BLaER1 treated with 17β-estradiol and CSF1 and Interleukin-3, amounts not matched to agents 10 nM and 100 nM (cell line): ENCODE measurements at regions not wholly inside any gene's neighbourhood (a gene's known extent, or its start where the extent isn't known, plus 50 kb on each side); places are given as distances from the start of the nearest gene placed in this dataset.

Experiments
- H3K27ac ChIP-seq, 11 experiments: shearing (Covaris generic); formaldehyde crosslinking; 2 replicates each; pipeline ENCODE4 v1.8.1; 2022
- H3K27me3 ChIP-seq, 11 experiments: shearing (Covaris generic); formaldehyde crosslinking; 2 replicates each; pipeline ENCODE4 v1.8.1; 2022
- H3K36me3 ChIP-seq, 11 experiments: shearing (Covaris generic); formaldehyde crosslinking; 2 replicates each; pipeline ENCODE4 v1.8.1; 2022
- H3K4me1 ChIP-seq, 10 experiments: shearing (Covaris generic); formaldehyde crosslinking; 2 replicates each; pipeline ENCODE4 v1.8.1; 2022
- H3K4me2 ChIP-seq, 11 experiments: shearing (Covaris generic); formaldehyde crosslinking; 2 replicates each; pipeline ENCODE4 v1.8.1; 2022
- H3K4me3 ChIP-seq, 10 experiments: shearing (Covaris generic); formaldehyde crosslinking; 2 replicates each; pipeline ENCODE4 v1.8.1; 2022
- H3K9ac ChIP-seq, 11 experiments: shearing (Covaris generic); formaldehyde crosslinking; 2 replicates each; pipeline ENCODE4 v1.8.1; 2022
- H3K9me3 ChIP-seq, 11 experiments: shearing (Covaris generic); formaldehyde crosslinking; replicated peaks in 1 of 11; 2 replicates each; pipeline ENCODE4 v1.8.1; 2022
- H4K20me1 ChIP-seq, 11 experiments: shearing (Covaris generic); formaldehyde crosslinking; 2 replicates each; pipeline ENCODE4 v1.8.1; 2022
- Cebpa-rat ChIP-seq, 11 experiments: shearing (Covaris generic); IDR thresholded peaks; 2 replicates each; pipeline ENCODE4 v1.8.1; 2022

DNA sequence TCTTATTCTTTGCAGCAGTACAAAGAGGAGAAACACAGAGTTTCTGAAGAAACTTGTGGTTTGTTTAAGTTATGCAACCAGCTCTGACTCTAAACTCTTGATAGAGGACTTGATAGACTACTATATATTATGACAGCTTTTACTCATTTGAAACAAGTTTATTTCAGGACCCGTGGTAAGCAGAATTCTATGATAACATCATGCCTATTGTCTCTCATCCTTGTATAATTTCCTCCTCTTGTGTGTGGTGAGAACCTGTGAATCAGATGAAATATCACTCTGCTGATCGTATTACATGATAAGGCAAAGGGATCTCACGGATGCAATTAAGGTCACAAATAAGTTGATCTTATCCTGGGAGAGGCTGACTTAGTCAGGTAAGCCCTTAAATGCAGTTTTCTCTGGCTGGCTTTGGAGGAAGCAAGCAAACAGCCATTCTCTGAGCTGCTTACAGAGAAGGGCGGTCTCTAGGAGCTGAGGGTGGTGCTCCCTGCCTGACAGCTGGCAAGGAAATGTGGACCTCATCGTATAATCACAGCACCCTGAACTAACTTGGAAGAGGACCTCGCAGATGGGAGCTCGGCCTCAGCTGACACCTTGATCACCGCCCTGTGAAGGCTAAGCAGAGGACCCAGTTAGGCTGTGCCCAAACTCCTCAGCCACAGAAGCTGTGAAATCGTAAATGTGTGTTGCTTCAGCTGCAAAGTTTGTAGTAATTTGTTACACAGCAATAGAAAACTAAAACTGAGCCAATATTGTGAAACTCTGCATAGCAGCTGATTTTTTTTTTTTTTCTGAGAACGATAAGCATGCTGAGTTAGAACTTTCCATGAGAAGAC lies 151.1 kb upstream of the DPT start:
- TF ChIP-seq Cebpa-rat (IDR thresholded peaks at IDR 0.05) = no peak
- H3K4me3 ChIP-seq = no peak overlapping the region
- H4K20me1 ChIP-seq = no peaks in the 10 kb centered on the region
- peaks cover 0 to 6% (median 0%) of the 10 kb centered on the region in 11 experiments; a peak in 1 of 22 replicates for H3K9me3 ChIP-seq
- no peaks in the 10 kb centered on the region for H3K27me3 ChIP-seq
- H3K4me1 ChIP-seq = no peaks in the 10 kb centered on the region
- no peaks in the 10 kb centered on the region for H3K36me3 ChIP-seq
- H3K4me2 ChIP-seq = no peak overlapping the region
- no peak overlapping the region for H3K27ac ChIP-seq
- H3K9ac ChIP-seq = no peak overlapping the region

DNA sequence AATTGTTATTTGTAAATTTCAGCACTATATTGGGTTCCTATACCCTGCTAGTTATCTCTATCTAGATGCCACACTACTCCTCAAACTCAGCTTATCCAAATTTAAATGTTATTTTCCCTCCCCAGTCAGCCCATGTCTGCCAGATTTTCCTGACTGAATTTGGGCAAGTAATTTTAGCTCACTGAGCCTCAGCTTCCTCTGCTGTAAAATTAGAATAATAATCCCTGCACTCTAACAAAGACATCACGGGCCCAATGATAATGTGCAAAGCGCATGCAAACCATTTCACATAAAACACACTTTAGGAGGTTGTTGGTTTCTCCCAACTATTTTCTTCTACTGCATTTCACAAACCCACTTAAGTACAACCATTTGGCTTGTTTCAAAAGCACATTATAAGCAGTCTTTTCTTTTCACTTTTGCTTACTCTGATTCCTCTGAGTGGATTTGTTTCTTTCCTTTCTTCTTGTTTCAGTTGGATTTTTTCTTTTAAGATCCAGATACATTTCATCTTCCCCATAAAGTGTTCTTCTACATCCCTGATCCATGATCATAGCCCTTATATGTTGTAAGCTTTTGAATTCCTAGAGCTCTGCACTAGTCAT lies 152.8 kb upstream of the DPT start:
- no peak overlapping the region for H3K9ac ChIP-seq

DNA sequence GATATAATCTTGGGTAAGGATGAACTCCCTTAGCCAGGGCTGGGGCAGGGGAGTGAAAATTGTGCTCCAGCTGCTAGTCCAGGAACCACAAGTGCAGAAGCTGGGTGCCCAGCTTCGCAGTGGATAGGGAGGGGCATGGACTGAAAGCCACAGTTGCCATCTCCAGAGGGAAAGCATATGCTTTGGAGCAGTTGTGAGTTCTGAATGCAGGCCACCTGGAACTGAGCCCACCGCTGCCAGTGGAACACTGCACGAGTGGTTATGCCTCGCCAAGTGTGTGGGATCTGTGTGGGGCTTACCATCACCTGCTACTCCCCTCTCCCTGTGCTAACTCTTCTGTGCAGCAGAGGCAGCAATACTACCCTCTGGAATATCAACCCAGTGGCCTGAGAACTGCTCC lies 158.4 kb upstream of the DPT start:
- no peak overlapping the region for H3K27ac ChIP-seq
- H3K9me3 ChIP-seq = peaks cover 0 to 11% (median 5%) of the 10 kb centered on the region in 11 experiments; a peak in 2 of 22 replicates
- no peaks in the 10 kb centered on the region for H4K20me1 ChIP-seq
- H3K9ac ChIP-seq = no peak overlapping the region
- H3K27me3 ChIP-seq = no peaks in the 10 kb centered on the region
- H3K4me2 ChIP-seq = no peak overlapping the region
- TF ChIP-seq Cebpa-rat (IDR thresholded peaks at IDR 0.05) = no peak
- H3K4me1 ChIP-seq = no peaks in the 10 kb centered on the region
- H3K4me3 ChIP-seq = no peak overlapping the region
- no peaks in the 10 kb centered on the region for H3K36me3 ChIP-seq

More for the DNA sequence above, 152.8 kb upstream of the DPT start:
- no peak for TF ChIP-seq Cebpa-rat (IDR thresholded peaks at IDR 0.05)
- Histone ChIP-seq H3K4me2 (no peak overlapping the region), H3K36me3 (no peaks in the 10 kb centered on the region), H4K20me1 (no peaks in the 10 kb centered on the region), H3K27ac (no peak overlapping the region), H3K27me3 (no peaks in the 10 kb centered on the region), H3K4me1 (no peaks in the 10 kb centered on the region), H3K9me3 (peaks cover 0 to 6% (median 0%) of the 10 kb centered on the region in 11 experiments; a peak in 1 of 22 replicates), H3K4me3 (no peak overlapping the region)

DNA sequence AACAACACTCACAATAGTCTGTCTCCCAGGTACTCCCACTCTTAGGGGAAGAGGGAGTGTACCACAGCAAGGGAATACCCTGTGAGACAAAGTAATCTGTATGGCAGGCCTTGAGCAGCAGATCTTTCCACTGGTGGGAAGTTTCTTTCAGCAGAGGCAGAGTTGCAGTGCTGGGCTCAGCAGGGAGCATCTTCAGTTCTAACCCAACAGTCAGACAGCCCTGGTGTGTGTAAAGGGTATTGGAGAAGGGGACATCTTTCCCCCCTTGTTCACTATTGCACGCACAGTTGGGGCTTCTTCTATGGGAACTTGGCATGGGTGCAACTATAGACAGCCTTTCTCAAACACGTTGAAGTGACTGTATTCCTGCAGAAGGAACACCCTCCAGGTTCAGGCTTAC lies 159.4 kb upstream of the DPT start:
- H4K20me1 ChIP-seq = no peaks in the 10 kb centered on the region
- H3K27me3 ChIP-seq = no peaks in the 10 kb centered on the region
- no peak overlapping the region for H3K4me2 ChIP-seq
- H3K27ac ChIP-seq = no peak overlapping the region
- no peaks in the 10 kb centered on the region for H3K4me1 ChIP-seq
- no peak overlapping the region for H3K9ac ChIP-seq
- no peak overlapping the region for H3K4me3 ChIP-seq
- no peaks in the 10 kb centered on the region for H3K36me3 ChIP-seq
- TF ChIP-seq Cebpa-rat (IDR thresholded peaks at IDR 0.05) = no peak
- H3K9me3 ChIP-seq = peaks cover 0 to 11% (median 5%) of the 10 kb centered on the region in 11 experiments; a peak in 2 of 22 replicates

DNA sequence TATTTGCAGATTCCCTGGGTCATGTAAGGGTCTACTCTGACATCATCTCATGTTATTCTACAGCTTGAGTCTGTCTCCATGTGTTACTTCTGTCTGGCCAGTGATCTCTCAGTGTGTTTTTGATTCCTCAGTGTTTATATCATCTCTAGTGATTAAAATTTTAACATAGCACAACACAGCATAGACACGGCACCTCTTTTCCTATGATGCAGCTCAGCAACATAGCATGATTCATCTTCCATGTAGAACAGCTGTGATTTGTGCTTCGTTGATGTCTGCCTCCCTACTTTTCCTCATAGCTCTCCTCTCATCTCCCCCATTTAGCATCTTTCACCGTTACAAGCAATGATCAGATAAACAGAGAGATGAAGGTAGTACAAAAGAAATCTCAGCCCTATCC lies 163.9 kb upstream of the DPT start:
- Histone ChIP-seq H3K4me3 (no peak overlapping the region), H3K4me2 (no peak overlapping the region), H3K27me3 (no peaks in the 10 kb centered on the region), H4K20me1 (no peaks in the 10 kb centered on the region), H3K27ac (no peak overlapping the region), H3K4me1 (no peaks in the 10 kb centered on the region), H3K9ac (no peak overlapping the region), H3K36me3 (no peaks in the 10 kb centered on the region), H3K9me3 (peaks cover 0 to 11% (median 0%) of the 10 kb centered on the region in 11 experiments; a peak in 1 of 22 replicates)
- TF ChIP-seq Cebpa-rat (IDR thresholded peaks at IDR 0.05) = no peak

DNA sequence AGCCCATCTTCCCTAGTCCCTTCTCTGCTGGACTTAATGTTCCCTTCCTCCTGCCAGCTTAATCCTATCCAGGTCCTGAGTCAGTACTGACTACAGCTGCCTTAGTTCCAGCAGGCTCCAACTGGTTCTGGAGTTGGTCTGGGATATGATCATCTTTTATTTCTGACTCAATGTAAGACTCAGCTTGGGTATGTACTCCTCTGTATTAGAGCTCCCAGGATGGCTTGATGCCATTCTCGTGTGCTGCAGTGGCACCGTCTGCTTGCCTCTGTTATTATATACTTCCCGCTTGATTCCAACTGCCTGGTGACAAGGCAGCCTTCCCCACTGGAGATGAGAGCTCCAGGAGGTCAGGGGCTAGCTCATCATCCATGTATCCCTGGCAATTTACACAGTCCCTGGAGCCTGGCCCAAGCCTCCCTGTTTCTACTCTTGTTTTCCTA lies 164.4 kb upstream of the DPT start:
- Histone ChIP-seq H3K36me3 (no peaks in the 10 kb centered on the region), H3K27ac (no peak overlapping the region)
- TF ChIP-seq Cebpa-rat (IDR thresholded peaks at IDR 0.05) = no peak

DNA sequence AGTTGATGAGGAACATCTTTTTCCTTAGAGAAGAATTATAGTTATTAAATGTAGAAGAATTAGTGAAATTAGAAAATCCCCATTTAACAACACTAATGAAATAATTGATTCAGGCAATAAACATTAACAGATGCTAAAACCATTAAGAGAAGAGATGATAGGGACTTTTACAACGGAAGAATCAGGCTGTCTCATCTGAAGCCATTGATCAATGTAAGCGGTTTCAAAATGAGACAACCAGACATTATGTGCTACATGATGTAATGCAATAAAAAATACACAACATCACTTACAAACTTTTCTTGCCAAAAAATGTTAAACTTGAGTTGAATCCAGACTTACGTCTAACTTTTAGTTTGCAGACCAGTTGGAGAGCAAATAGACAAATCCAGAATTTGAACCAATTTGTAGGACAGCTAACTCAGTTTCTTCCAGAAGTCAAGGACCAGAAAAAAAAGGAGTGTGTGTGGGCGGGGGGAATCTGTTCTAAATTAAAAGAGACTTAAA lies 165.4 kb upstream of the DPT start:
- no peak overlapping the region for H3K4me3 ChIP-seq
- no peak for TF ChIP-seq Cebpa-rat (IDR thresholded peaks at IDR 0.05)
- no peaks in the 10 kb centered on the region for H3K36me3 ChIP-seq
- H3K27ac ChIP-seq = no peak overlapping the region
- H3K9ac ChIP-seq = no peak overlapping the region
- H3K27me3 ChIP-seq = no peaks in the 10 kb centered on the region
- no peaks in the 10 kb centered on the region for H4K20me1 ChIP-seq
- no peaks in the 10 kb centered on the region for H3K4me1 ChIP-seq
- H3K9me3 ChIP-seq = no peaks in the 10 kb centered on the region
- no peak overlapping the region for H3K4me2 ChIP-seq

More for the DNA sequence above, 164.4 kb upstream of the DPT start:
- no peak overlapping the region for H3K9ac ChIP-seq
- no peak overlapping the region for H3K4me3 ChIP-seq
- H3K9me3 ChIP-seq = peaks cover 0 to 6% (median 0%) of the 10 kb centered on the region in 11 experiments; a peak in 1 of 22 replicates
- H3K4me1 ChIP-seq = no peaks in the 10 kb centered on the region
- no peaks in the 10 kb centered on the region for H4K20me1 ChIP-seq
- H3K27me3 ChIP-seq = no peaks in the 10 kb centered on the region
- no peak overlapping the region for H3K4me2 ChIP-seq

DNA sequence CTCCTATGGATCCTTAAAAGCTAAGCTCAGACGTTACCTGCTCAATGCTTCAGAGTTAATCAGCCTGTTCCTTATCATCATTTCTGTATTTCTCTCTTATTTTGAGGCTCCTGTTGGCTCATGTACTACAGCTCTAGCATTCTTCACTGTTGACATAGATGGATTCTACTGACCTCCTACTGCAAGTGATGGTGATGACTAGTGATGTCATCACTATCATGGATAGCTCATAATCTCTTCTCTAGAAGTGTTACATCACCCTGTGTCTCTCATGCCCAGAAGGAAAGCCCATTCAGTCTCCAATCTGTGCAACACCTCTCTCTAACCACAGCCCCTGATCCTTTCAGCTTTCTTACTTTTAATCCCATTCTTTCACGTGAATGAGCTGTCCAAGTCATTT lies 168.2 kb upstream of the DPT start:
- Histone ChIP-seq H3K9ac (no peak overlapping the region), H3K36me3 (no peaks in the 10 kb centered on the region), H4K20me1 (no peaks in the 10 kb centered on the region), H3K27ac (no peak overlapping the region), H3K4me3 (no peak overlapping the region), H3K27me3 (no peaks in the 10 kb centered on the region), H3K9me3 (no peaks in the 10 kb centered on the region), H3K4me2 (no peak overlapping the region), H3K4me1 (peaks cover 0 to 6% (median 0%) of the 10 kb centered on the region in 10 experiments; a peak in 2 of 20 replicates)
- no peak for TF ChIP-seq Cebpa-rat (IDR thresholded peaks at IDR 0.05)

DNA sequence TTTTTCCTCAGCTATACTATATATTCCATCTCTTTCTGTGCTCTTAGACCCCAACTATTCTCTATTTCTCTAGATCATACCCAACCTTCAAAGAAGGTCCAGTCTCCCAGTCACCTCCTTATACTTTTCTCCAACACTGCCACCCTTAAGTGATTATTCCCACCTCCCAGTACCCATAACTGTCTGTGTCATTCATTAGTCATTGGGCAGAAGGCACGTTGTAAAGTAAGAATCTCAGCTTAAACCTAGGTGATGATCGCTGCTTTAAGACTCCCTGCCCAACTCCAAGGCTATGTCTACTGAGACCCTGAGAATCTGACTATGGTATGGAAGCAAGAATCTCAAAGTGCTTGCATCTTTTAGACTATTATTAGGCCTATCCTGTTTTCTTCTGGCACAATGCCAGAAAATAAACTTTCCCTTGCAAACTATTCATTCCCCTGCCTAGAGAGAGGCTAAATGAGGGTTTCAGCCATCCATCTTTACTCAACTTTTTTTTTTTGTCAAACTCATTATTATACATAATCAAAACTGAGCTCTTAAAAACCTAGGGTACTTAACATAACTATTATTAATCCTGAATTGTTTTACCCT lies 174.3 kb upstream of the DPT start:
- H3K9ac ChIP-seq = no peak overlapping the region
- no peak overlapping the region for H3K4me3 ChIP-seq
- TF ChIP-seq Cebpa-rat (IDR thresholded peaks at IDR 0.05) = no peak
- no peaks in the 10 kb centered on the region for H3K27me3 ChIP-seq
- no peak overlapping the region for H3K4me2 ChIP-seq
- no peaks in the 10 kb centered on the region for H4K20me1 ChIP-seq
- H3K27ac ChIP-seq = no peak overlapping the region
- no peaks in the 10 kb centered on the region; a peak in 1 of 22 replicates for H3K9me3 ChIP-seq
- H3K36me3 ChIP-seq = no peaks in the 10 kb centered on the region
- peaks cover 0 to 21% (median 5%) of the 10 kb centered on the region in 10 experiments; a peak in 8 of 20 replicates for H3K4me1 ChIP-seq
